Breast epithelium (tissue), 4 donors: ENCODE measurements at regions not wholly inside any gene's neighbourhood (a gene's known extent, or its start where the extent isn't known, plus 50 kb on each side); places are given as distances from the start of the nearest gene placed in this dataset.

ENCODE experiments used
- DNase-seq, 2 donors: peaks; one replicate each; pipeline ENCODE4 v3.0.0-alpha.2; 2019; ENCODE audit warnings: low spot score in 2 of 2
- H3K27ac ChIP-seq, 2 donors: fragments of 200-600 bp; sonication (generic) in 1 of 2; one replicate each; pipeline ENCODE4 v1.5.1; 2016 to 2019; ENCODE audit warnings: mild to moderate bottlenecking in 1 of 2
- H3K27me3 ChIP-seq, 2 donors: fragments of 200-600 bp; sonication (generic) in 1 of 2; one replicate each; pipeline versions ENCODE4 v1.5.1 to v1.6.0; 2017 to 2019; ENCODE audit warnings: control low read depth in 1 of 2, mild to moderate bottlenecking in 1 of 2
- H3K36me3 ChIP-seq: fragments of 200-600 bp; one replicate; pipeline ENCODE4 v1.5.1; 2019
- H3K4me1 ChIP-seq, 2 donors: fragments of 200-600 bp; sonication (generic); one replicate each; pipeline ENCODE4 v1.5.1; 2016 to 2019; ENCODE audit warnings: control low read depth in 1 of 2
- H3K4me3 ChIP-seq, 3 donors: fragments of 200-600 bp; sonication (generic); 1 replicate in 2 of 3; 2 replicates in 1 of 3; pipeline ENCODE4 v1.5.1; 2016 to 2019; ENCODE audit warnings: mild to moderate bottlenecking in 3 of 3, moderate library complexity in 2 of 3
- H3K9me3 ChIP-seq, 2 donors: fragments of 200-600 bp; sonication (generic) in 1 of 2; one replicate each; pipeline ENCODE4 v1.5.1; 2016 to 2019; ENCODE audit warnings: control low read depth in 1 of 2
- POLR2A ChIP-seq: fragments of 450-650 bp; IDR thresholded peaks from one replicate; pipeline ENCODE4 v1.6.1; 2016; ENCODE audit warnings: antibody characterized with exemption, mild to moderate bottlenecking, moderate library complexity
- POLR2AphosphoS5 ChIP-seq, 3 donors: sonication (generic); formaldehyde crosslinking; IDR thresholded peaks; one replicate each; pipeline ENCODE4 v1.6.1; 2017; ENCODE audit warnings: antibody characterized with exemption in 3 of 3
- intact Hi-C: fragments of 100-400 bp; cut with DNase I; formaldehyde crosslinking; loops from one replicate; pipeline ENCODE4 v1.15.1; 2023; ENCODE audit warnings: low total_unique reads
- TF ChIP-seq, protein P1 (sequence below), 3 donors: fragments of 450-650 bp; IDR thresholded peaks; one replicate each; pipeline ENCODE4 v1.5.1; 2016 to 2017; ENCODE audit warnings: antibody characterized with exemption in 3 of 3, mild to moderate bottlenecking in 3 of 3, moderate library complexity in 3 of 3

- no peaks in the 10 kb centered on the region for H3K9me3 ChIP-seq
- H3K27me3 ChIP-seq = no peaks in the 10 kb centered on the region
- H3K36me3 ChIP-seq = no peaks in the 10 kb centered on the region
- intact Hi-C loops = no loop called here
- TF ChIP-seq POLR2A (no peak), POLR2AphosphoS5 (IDR thresholded peaks at IDR 0.05) (no peak)
- TF ChIP-seq, protein P1, sequence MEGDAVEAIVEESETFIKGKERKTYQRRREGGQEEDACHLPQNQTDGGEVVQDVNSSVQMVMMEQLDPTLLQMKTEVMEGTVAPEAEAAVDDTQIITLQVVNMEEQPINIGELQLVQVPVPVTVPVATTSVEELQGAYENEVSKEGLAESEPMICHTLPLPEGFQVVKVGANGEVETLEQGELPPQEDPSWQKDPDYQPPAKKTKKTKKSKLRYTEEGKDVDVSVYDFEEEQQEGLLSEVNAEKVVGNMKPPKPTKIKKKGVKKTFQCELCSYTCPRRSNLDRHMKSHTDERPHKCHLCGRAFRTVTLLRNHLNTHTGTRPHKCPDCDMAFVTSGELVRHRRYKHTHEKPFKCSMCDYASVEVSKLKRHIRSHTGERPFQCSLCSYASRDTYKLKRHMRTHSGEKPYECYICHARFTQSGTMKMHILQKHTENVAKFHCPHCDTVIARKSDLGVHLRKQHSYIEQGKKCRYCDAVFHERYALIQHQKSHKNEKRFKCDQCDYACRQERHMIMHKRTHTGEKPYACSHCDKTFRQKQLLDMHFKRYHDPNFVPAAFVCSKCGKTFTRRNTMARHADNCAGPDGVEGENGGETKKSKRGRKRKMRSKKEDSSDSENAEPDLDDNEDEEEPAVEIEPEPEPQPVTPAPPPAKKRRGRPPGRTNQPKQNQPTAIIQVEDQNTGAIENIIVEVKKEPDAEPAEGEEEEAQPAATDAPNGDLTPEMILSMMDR (IDR thresholded peaks at IDR 0.05) = no peak
- no peaks in the 10 kb centered on the region for H3K4me1 ChIP-seq
- no peak overlapping the region for H3K4me3 ChIP-seq
- H3K27ac ChIP-seq = no peak overlapping the region
- DNase-seq = no peak
Observed at GRCh38 chr3:72049300-72049699, 264.4 kb upstream of the PROK2 start.

DNA sequence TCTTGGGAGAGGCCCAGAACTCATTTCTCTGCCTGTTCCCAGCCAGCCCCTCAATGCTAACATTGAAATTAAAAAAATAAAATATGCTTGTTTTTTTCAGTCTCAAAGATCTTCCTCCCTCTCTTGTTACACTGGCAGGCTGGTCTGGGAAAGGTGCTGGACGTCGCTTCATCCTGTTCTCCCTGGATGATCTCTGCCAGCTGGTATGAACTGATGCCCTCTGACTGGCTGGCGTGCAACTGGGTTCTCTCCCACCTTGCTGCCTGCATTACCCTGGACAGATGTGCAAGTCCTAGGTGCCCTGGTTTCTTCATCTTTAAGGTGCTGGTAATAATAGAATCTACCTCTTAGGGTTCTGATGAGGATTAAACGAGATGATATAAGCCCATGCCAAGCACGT, 263.9 kb upstream of the PROK2 start:
- Histone ChIP-seq H3K9me3 (no peaks in the 10 kb centered on the region), H3K27ac (no peak overlapping the region), H3K27me3 (no peaks in the 10 kb centered on the region), H3K36me3 (no peaks in the 10 kb centered on the region), H3K4me1 (no peaks in the 10 kb centered on the region), H3K4me3 (no peak overlapping the region)
- DNase-seq = no peak
- intact Hi-C loops = no loop called here
- TF ChIP-seq, protein P1 (IDR thresholded peaks at IDR 0.05) = no peak
- TF ChIP-seq POLR2A = no peak
- no peak for TF ChIP-seq POLR2AphosphoS5 (IDR thresholded peaks at IDR 0.05)

DNA sequence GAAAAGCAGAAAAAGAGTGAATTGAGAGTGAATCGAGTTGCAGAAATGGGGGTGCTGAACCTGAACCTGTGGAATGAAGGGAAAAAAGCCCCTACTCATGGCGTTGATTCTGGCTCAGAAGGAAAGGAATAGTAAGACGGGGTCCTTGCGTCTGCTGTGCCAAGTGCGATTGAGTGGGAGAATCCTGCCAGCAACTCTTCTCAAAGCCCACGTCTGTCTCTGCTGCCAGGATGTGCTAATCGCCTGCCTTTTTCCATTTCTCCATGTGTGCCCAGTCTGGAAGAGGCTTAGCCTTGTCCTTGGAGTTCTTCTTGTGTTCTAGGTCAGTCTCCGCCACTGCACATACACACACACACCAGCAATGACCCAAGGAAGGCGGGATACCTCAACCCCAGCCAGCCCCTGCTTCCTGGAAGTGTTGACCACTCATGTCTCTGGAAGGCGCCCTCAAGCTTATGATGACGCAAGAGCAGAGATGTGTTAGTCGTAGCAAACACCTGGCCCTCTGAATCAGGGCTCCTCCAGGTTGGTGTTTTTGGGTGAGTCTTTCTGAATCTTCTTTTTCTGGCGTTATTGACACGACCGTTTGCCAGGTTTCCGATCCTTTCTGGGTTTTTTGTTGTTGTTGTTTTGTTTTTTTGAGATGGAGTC, 262.4 kb upstream of the PROK2 start:
- Histone ChIP-seq H3K4me1 (no peaks in the 10 kb centered on the region), H3K9me3 (no peaks in the 10 kb centered on the region), H3K36me3 (no peaks in the 10 kb centered on the region), H3K4me3 (no peak overlapping the region), H3K27ac (no peak overlapping the region), H3K27me3 (no peaks in the 10 kb centered on the region)
- intact Hi-C loops = no loop called here
- DNase-seq = no peak
- TF ChIP-seq POLR2AphosphoS5 (IDR thresholded peaks at IDR 0.05) (no peak), POLR2A (no peak)
- TF ChIP-seq, protein P1 (IDR thresholded peaks at IDR 0.05) = no peak

DNA sequence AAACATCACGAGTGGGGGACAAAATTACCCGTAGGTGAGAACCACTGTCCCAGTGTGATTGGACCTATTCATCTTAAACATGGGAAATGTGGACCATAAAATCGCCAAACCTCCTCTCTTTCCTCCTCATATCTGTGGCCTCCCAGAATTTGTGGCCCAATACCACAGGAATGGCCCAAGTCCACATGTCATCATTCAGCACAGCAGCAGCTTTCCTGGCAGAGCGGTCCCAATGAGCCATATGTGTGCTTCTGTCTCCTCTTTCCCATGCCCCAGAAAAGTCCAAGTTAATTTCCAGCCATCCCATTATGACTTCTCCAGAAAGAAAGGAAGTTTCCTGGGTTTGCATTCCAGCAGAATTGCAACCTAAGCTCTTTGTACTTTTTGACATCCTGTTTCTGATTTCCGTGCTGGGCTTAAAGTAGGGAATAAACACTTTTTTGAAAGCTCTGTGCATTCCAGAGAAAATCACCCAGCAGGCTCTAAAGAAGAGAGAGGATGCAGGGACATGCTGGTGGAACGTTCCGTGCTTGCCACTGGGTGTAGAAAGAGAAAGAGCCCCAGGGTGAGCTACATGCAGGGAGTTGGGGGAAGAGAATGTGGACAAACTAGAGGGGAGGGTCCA, 259.4 kb upstream of the PROK2 start:
- no peaks in the 10 kb centered on the region for H3K9me3 ChIP-seq
- H3K27ac ChIP-seq = no peak overlapping the region
- H3K36me3 ChIP-seq = no peaks in the 10 kb centered on the region
- no peak for TF ChIP-seq POLR2AphosphoS5 (IDR thresholded peaks at IDR 0.05)
- TF ChIP-seq POLR2A = no peak
- TF ChIP-seq, protein P1 (IDR thresholded peaks at IDR 0.05) = no peak
- intact Hi-C loops = no loop called here
- no peaks in the 10 kb centered on the region for H3K4me1 ChIP-seq
- DNase-seq = no peak
- H3K4me3 ChIP-seq = no peak overlapping the region
- no peaks in the 10 kb centered on the region for H3K27me3 ChIP-seq
